KMS-11 (cell line): ENCODE measurements at regions not wholly inside any gene's neighbourhood (a gene's known extent, or its start where the extent isn't known, plus 50 kb on each side); places are given as distances from the start of the nearest gene placed in this dataset.

Source experiments
- H2AFZ ChIP-seq: fragments of 200-600 bp; sonication (generic); 2 replicates; pipeline ENCODE4 v1.6.1; 2016; ENCODE audit warnings: antibody characterized with exemption, mixed run types, low read depth
- H3K27ac ChIP-seq: fragments of 200-600 bp; sonication (generic); 2 replicates; pipeline ENCODE4 v1.6.1; 2016; ENCODE audit warnings: mild to moderate bottlenecking, mixed run types
- H3K27me3 ChIP-seq: fragments of 200-600 bp; sonication (generic); 2 replicates; pipeline ENCODE4 v1.6.1; 2017; ENCODE audit warnings: mild to moderate bottlenecking, low read depth, mixed run types, moderate library complexity; ENCODE audit not compliant: insufficient read depth
- H3K36me3 ChIP-seq: fragments of 200-600 bp; sonication (generic); 2 replicates; pipeline ENCODE4 v1.6.1; 2017; ENCODE audit warnings: mild to moderate bottlenecking, mixed run types; ENCODE audit not compliant: insufficient read depth
- H3K4me1 ChIP-seq: fragments of 200-600 bp; sonication (generic); 2 replicates; pipeline ENCODE4 v1.6.1; 2016; ENCODE audit warnings: mild to moderate bottlenecking, low read depth, mixed run types; ENCODE audit not compliant: poor library complexity, severe bottlenecking
- H3K4me2 ChIP-seq: fragments of 200-600 bp; sonication (generic); 2 replicates; pipeline ENCODE4 v1.7.0; 2016; ENCODE audit warnings: mild to moderate bottlenecking, mixed run types
- H3K4me3 ChIP-seq: fragments of 200-600 bp; sonication (generic); IDR thresholded peaks from 2 replicates; pipeline ENCODE4 v1.6.1; 2017; ENCODE audit warnings: low read depth, low read length, mixed read lengths; ENCODE audit not compliant: insufficient read depth
- H3K79me2 ChIP-seq: fragments of 200-600 bp; sonication (generic); 2 replicates; pipeline ENCODE4 v1.6.1; 2016; ENCODE audit warnings: low read depth, mixed run types; ENCODE audit not compliant: insufficient read depth
- H3K9ac ChIP-seq: fragments of 200-600 bp; sonication (generic); 2 replicates; pipeline ENCODE4 v1.6.1; 2016; ENCODE audit warnings: mild to moderate bottlenecking, mixed run types
- H4K20me1 ChIP-seq: fragments of 200-600 bp; sonication (generic); 2 replicates; pipeline ENCODE4 v1.6.1; 2016; ENCODE audit warnings: mild to moderate bottlenecking, mixed run types; ENCODE audit not compliant: insufficient read depth
- TF ChIP-seq, protein P1 (sequence below): fragments of 200-600 bp; sonication (generic); conservative IDR thresholded peaks from 2 replicates; pipeline ENCODE4 v1.6.1; 2017; ENCODE audit warnings: low read depth, mild to moderate bottlenecking, antibody characterized with exemption, low read length, moderate library complexity, mixed read lengths

DNA sequence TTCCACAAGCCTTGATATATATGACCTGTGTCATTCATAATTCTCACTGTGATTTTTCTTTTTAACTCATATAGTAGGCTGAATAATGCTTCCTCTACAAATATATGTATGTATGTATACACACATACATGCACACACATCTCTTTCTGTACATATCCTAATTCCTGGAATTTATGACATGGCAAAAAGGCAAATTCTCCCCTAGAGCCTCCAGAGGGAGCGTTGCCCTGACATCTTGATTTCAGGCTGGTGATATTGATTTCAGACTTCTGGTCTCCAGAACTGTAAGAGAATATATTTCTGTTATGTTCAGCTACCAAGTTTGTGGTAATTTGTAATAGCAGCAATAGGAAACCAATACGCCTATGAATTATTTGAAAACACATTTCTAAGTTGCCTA is 166.6 kb upstream of the GAS1 start:
- Histone ChIP-seq H3K4me2 (no peak overlapping the region), H3K36me3 (no peaks in the 10 kb centered on the region), H3K9ac (no peak overlapping the region), H2AFZ (no peak overlapping the region), H3K27ac (no peak overlapping the region), H3K27me3 (no peaks in the 10 kb centered on the region), H3K79me2 (no peaks in the 10 kb centered on the region), H3K4me3 (no peak overlapping the region), H3K4me1 (no peaks in the 10 kb centered on the region), H4K20me1 (no peaks in the 10 kb centered on the region)
- TF ChIP-seq, protein P1, sequence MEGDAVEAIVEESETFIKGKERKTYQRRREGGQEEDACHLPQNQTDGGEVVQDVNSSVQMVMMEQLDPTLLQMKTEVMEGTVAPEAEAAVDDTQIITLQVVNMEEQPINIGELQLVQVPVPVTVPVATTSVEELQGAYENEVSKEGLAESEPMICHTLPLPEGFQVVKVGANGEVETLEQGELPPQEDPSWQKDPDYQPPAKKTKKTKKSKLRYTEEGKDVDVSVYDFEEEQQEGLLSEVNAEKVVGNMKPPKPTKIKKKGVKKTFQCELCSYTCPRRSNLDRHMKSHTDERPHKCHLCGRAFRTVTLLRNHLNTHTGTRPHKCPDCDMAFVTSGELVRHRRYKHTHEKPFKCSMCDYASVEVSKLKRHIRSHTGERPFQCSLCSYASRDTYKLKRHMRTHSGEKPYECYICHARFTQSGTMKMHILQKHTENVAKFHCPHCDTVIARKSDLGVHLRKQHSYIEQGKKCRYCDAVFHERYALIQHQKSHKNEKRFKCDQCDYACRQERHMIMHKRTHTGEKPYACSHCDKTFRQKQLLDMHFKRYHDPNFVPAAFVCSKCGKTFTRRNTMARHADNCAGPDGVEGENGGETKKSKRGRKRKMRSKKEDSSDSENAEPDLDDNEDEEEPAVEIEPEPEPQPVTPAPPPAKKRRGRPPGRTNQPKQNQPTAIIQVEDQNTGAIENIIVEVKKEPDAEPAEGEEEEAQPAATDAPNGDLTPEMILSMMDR, result no peak

DNA sequence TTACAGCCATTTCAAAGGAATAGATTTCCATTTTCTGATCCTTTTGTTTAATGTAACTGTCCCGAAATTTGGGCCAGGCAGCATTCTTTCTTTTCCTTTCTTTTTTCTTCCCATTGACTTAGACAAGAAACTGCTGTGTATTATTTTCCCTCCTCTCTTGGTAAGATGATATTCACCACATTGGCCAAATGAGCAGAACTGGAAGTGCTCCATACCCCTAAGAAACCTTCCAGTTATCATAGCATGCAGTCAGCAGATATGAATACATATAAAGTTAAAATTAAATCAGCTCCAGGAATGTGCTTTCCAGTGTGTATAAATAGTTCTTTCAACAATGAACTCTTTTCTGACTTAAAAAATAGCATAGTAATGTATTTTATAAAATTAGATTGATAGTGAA is 168.5 kb upstream of the GAS1 start:
- Histone ChIP-seq H3K27me3 (no peaks in the 10 kb centered on the region), H3K9ac (no peak overlapping the region), H3K27ac (no peak overlapping the region), H3K4me2 (no peak overlapping the region), H3K79me2 (no peaks in the 10 kb centered on the region), H3K4me1 (no peaks in the 10 kb centered on the region), H3K4me3 (no peak overlapping the region), H4K20me1 (no peaks in the 10 kb centered on the region), H2AFZ (no peak overlapping the region), H3K36me3 (no peaks in the 10 kb centered on the region)
- TF ChIP-seq, protein P1, result no peak

DNA sequence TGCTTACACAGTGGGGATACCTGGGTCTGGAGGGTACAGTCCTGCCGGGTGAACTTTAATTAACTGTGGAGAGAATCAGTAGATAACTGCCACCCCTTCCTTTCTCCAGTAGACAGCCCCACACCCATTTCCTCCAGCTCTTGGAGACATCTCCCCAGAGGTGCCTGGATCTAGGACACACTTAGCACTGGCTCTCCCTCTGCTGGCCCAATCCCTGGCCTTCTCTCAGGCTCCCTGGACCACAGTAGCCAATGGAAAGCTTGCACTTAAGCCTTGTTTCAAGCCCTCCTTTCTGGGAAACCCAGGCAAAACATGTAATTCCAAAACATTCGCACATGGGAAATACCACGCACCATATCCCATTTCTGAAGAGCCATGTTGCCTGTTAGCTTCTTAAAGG is 169.2 kb upstream of the GAS1 start:
- Histone ChIP-seq H3K9ac (no peak overlapping the region), H3K27me3 (no peaks in the 10 kb centered on the region), H2AFZ (no peak overlapping the region), H3K36me3 (no peaks in the 10 kb centered on the region), H3K4me3 (no peak overlapping the region), H3K79me2 (no peaks in the 10 kb centered on the region), H3K4me2 (no peak overlapping the region), H4K20me1 (no peaks in the 10 kb centered on the region), H3K4me1 (no peaks in the 10 kb centered on the region), H3K27ac (no peak overlapping the region)
- TF ChIP-seq, protein P1, result no peak

DNA sequence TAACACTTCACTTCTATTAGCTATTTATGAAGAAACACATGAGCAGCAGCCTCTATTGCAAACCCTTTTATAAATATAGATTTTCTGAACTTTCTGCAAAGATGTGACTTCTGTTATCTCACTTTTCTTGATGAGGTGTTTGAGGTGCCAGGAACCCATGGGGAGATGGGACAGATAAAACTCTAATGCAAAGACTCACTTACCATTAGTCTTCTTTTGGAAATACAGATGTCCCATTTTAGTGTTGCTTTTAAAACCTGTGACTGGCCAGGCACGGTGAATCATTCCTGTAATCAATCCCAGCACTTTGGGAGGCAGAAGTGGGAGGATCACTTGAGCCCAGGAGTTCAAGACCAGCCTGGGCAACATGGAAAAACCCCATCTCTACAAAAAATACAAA is 171.3 kb upstream of the GAS1 start:
- Histone ChIP-seq H3K4me2 (no peak overlapping the region), H3K4me3 (no peak overlapping the region)

More for the DNA sequence above, 171.3 kb upstream of the GAS1 start:
- TF ChIP-seq, protein P1, result no peak
- Histone ChIP-seq H2AFZ (no peak overlapping the region), H3K27ac (no peak overlapping the region), H3K36me3 (no peaks in the 10 kb centered on the region), H3K27me3 (no peaks in the 10 kb centered on the region), H3K4me1 (no peaks in the 10 kb centered on the region), H3K9ac (no peak overlapping the region), H3K79me2 (no peaks in the 10 kb centered on the region), H4K20me1 (no peaks in the 10 kb centered on the region)
